GM23338 (cell line): ENCODE measurements at regions not wholly inside any gene's neighbourhood (a gene's known extent, or its start where the extent isn't known, plus 50 kb on each side); places are given as distances from the start of the nearest gene placed in this dataset.

ENCODE experiments used
- EZH2 ChIP-seq: fragments of 200-600 bp; sonication (generic); IDR thresholded peaks from one replicate; pipeline ENCODE4 v1.8.0; 2017; ENCODE audit warnings: antibody characterized with exemption, mild to moderate bottlenecking, low read depth; ENCODE audit not compliant: unreplicated experiment
- POLR2AphosphoS5 ChIP-seq: IDR thresholded peaks from 2 replicates; pipeline ENCODE4 v1.6.1; 2016; ENCODE audit warnings: antibody characterized with exemption, low read depth
- TF ChIP-seq, protein P1 (sequence below), 2 experiments: fragments of 200-600 bp in 1 of 2; sonication (generic) in 1 of 2; conservative IDR thresholded peaks; 2 replicates each; pipeline versions ENCODE4 v1.5.1 to v1.6.1; 2016 to 2017; ENCODE audit warnings: antibody characterized with exemption in 2 of 2, low read depth in 2 of 2, mild to moderate bottlenecking in 2 of 2, moderate library complexity in 1 of 2

DNA sequence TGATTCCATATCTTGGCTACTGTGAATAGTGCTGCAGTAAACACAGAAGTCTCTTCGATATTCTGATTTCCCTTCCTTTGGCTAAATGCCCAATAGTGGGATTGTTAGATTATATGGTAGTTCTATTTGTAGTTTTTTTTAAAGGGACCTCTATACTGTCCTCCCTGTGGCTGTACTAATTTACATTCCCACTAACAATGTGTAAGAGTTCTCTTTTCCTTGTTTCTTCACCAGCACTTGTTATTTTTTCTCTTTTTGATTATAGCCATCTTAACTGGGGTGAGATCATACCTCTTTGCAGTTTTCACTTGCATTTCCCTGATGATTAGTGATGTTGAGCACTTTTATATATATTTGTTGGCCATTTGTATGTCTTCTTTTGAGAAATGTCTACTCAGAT lies 102.0 kb downstream of the CARTPT start:
- TF ChIP-seq, protein P1, sequence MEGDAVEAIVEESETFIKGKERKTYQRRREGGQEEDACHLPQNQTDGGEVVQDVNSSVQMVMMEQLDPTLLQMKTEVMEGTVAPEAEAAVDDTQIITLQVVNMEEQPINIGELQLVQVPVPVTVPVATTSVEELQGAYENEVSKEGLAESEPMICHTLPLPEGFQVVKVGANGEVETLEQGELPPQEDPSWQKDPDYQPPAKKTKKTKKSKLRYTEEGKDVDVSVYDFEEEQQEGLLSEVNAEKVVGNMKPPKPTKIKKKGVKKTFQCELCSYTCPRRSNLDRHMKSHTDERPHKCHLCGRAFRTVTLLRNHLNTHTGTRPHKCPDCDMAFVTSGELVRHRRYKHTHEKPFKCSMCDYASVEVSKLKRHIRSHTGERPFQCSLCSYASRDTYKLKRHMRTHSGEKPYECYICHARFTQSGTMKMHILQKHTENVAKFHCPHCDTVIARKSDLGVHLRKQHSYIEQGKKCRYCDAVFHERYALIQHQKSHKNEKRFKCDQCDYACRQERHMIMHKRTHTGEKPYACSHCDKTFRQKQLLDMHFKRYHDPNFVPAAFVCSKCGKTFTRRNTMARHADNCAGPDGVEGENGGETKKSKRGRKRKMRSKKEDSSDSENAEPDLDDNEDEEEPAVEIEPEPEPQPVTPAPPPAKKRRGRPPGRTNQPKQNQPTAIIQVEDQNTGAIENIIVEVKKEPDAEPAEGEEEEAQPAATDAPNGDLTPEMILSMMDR (conservative IDR thresholded peaks at IDR 0.05; ENCODE audit: low read depth in 2 of 2), result no peak
- TF ChIP-seq POLR2AphosphoS5 (no peak), EZH2 (no peak)
